ENCODE measurements at regions not wholly inside any gene's neighbourhood (a gene's known extent, or its start where the extent isn't known, plus 50 kb on each side); places are given as distances from the start of the nearest gene placed in this dataset.

DNA sequence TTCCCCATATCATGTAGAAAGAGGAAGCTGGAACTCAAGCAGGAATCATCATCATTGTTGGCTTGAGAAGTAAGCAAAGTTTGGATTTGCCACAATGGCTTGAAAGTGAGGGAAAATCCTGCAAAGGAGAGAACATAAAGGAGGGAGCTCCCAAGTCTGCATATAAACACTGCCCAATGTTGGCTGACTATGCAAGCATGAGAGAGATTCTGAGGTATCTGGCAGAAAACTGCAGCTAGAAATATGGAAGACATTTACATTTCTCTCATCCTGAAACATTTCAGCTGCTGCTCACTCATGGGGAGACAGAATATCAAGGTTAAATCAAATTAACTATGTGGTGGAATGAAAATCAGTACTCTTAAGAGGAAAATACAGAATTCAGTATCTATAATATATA lies 415.6 kb upstream of the TNC start:
- H3K9ac ChIP-seq (ENCODE audit: low read depth in 1 of 2, low read length in 2 of 2) = no peak overlapping the region
- H3K4me1 ChIP-seq (ENCODE audit: control insufficient read depth in 4 of 4, insufficient read depth in 4 of 4, low read length in 3 of 4) = no peaks in the 10 kb centered on the region
- H3K27me3 ChIP-seq (ENCODE audit: control insufficient read depth in 4 of 4, insufficient read depth in 4 of 4, low read length in 3 of 4) = no peaks in the 10 kb centered on the region
- no peak overlapping the region for H3K4me3 ChIP-seq (ENCODE audit: low read depth in 1 of 3, low read length in 3 of 3)
- no peak for DNase-seq (ENCODE audit: low spot score)
- no peak overlapping the region for H3K27ac ChIP-seq (ENCODE audit: low read depth in 1 of 2, low read length in 2 of 2)
- no peaks in the 10 kb centered on the region for H3K36me3 ChIP-seq (ENCODE audit: control insufficient read depth in 4 of 4, insufficient read depth in 3 of 4, low read depth in 1 of 4, low read length in 3 of 4)
- H3K9me3 ChIP-seq (ENCODE audit: control insufficient read depth in 4 of 4, low read length in 3 of 4) = no peaks in the 10 kb centered on the region
- no peak for TF ChIP-seq GABPA (IDR thresholded peaks at IDR 0.05 in 1 of 2, conservative IDR thresholded peaks at IDR 0.05 in 1 of 2)
- TF ChIP-seq, protein P1, sequence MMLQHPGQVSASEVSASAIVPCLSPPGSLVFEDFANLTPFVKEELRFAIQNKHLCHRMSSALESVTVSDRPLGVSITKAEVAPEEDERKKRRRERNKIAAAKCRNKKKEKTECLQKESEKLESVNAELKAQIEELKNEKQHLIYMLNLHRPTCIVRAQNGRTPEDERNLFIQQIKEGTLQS (IDR thresholded peaks at IDR 0.05) = no peak
- TF ChIP-seq RXRA (IDR thresholded peaks at IDR 0.05) = no peak
- TF ChIP-seq HNF4A (conservative IDR thresholded peaks at IDR 0.05) = no peak
- TF ChIP-seq, protein P2, sequence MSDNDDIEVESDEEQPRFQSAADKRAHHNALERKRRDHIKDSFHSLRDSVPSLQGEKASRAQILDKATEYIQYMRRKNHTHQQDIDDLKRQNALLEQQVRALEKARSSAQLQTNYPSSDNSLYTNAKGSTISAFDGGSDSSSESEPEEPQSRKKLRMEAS (IDR thresholded peaks at IDR 0.05) = no peak
- no peak for TF ChIP-seq TAF1 (conservative IDR thresholded peaks at IDR 0.05)
- no peak for TF ChIP-seq NR2F2 (IDR thresholded peaks at IDR 0.05)
- no peak for TF ChIP-seq SP1 (IDR thresholded peaks at IDR 0.05)
- no peak for TF ChIP-seq FOXA2 (IDR thresholded peaks at IDR 0.05)
- TF ChIP-seq CTCF (IDR thresholded peaks at IDR 0.05; ENCODE audit: low read depth, low read length, missing input control) = no peak
- TF ChIP-seq, protein P3, sequence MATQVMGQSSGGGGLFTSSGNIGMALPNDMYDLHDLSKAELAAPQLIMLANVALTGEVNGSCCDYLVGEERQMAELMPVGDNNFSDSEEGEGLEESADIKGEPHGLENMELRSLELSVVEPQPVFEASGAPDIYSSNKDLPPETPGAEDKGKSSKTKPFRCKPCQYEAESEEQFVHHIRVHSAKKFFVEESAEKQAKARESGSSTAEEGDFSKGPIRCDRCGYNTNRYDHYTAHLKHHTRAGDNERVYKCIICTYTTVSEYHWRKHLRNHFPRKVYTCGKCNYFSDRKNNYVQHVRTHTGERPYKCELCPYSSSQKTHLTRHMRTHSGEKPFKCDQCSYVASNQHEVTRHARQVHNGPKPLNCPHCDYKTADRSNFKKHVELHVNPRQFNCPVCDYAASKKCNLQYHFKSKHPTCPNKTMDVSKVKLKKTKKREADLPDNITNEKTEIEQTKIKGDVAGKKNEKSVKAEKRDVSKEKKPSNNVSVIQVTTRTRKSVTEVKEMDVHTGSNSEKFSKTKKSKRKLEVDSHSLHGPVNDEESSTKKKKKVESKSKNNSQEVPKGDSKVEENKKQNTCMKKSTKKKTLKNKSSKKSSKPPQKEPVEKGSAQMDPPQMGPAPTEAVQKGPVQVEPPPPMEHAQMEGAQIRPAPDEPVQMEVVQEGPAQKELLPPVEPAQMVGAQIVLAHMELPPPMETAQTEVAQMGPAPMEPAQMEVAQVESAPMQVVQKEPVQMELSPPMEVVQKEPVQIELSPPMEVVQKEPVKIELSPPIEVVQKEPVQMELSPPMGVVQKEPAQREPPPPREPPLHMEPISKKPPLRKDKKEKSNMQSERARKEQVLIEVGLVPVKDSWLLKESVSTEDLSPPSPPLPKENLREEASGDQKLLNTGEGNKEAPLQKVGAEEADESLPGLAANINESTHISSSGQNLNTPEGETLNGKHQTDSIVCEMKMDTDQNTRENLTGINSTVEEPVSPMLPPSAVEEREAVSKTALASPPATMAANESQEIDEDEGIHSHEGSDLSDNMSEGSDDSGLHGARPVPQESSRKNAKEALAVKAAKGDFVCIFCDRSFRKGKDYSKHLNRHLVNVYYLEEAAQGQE (IDR thresholded peaks at IDR 0.05) = no peak
- TF ChIP-seq EGR1 (IDR thresholded peaks at IDR 0.05; ENCODE audit: low read depth in 2 of 2) = no peak
- TF ChIP-seq JUND (IDR thresholded peaks at IDR 0.05) = no peak
- TF ChIP-seq FOXA1 (IDR thresholded peaks at IDR 0.05) = no peak
- no peak for TF ChIP-seq RAD21 (IDR thresholded peaks at IDR 0.05)
- no peak for TF ChIP-seq HNF4G (IDR thresholded peaks at IDR 0.05)
- no peak for TF ChIP-seq YY1 (IDR thresholded peaks at IDR 0.05)
- TF ChIP-seq ZBTB33 (IDR thresholded peaks at IDR 0.05) = no peak

All from liver (tissue), 7 donors.